Right renal pelvis (tissue), 4 donors: ENCODE measurements at regions not wholly inside any gene's neighbourhood (a gene's known extent, or its start where the extent isn't known, plus 50 kb on each side); places are given as distances from the start of the nearest gene placed in this dataset.
"Not testable (repeated sequence)": the region's sequence is repeated elsewhere in the genome, so short reads cannot be mapped to it uniquely, and the experiment has no call there.

Experiments used
- DNase-seq, 4 donors: peaks; one replicate each; pipeline ENCODE4 v3.0.0-alpha.2; 2013; ENCODE audit warnings: low read depth in 4 of 4, low spot score in 3 of 4, missing footprints in 1 of 4

DNA sequence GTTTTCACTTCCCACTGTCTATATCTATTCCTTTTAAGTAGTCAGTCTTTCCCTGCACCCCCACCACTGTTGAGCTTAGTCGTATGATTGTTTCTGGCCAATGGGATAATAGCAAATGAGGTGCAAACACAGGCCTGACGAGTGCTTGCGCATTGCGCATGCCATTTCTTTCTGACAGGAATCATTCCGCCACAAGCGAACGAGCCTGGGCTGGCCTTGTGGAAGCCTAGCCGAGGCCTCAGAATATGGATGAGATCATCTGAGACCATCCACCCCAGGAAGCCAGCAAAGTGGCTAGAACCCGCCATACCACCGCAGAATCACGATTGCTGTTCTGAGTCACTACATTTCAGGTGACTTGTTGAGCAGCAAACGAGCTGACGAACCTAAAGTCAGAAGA lies 52.2 kb upstream of the PRL start:
- no peak for DNase-seq

GRCh38 chr6:22349528-22349927 lies 52.7 kb upstream of the PRL start:
- no peak for DNase-seq

DNA sequence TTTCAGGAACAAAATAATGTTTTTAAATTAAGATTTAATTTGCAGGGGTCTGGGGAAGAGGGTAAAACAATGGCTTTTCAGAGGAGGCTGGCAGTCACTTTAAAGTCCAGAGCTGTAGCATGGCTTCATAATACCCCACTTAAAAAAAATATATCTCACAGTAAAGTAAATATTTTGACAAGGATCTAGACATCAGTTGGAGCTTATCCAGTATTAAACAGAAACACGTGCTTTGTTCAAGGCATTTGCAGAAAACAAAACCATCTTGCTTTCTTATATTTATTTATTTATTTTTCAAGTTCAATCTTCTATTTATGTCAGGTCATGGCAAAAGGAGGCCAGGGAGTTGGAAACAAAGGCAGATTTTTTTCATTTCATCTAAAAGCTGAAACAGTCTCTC lies 53.3 kb upstream of the PRL start:
- no peak for DNase-seq

- no peak for DNase-seq
Measured at GRCh38 chr6:22353101-22353500, 56.3 kb upstream of the PRL start.

GRCh38 chr6:22356362-22356940 lies 59.6 kb upstream of the PRL start:
- DNase-seq: no peak

DNA sequence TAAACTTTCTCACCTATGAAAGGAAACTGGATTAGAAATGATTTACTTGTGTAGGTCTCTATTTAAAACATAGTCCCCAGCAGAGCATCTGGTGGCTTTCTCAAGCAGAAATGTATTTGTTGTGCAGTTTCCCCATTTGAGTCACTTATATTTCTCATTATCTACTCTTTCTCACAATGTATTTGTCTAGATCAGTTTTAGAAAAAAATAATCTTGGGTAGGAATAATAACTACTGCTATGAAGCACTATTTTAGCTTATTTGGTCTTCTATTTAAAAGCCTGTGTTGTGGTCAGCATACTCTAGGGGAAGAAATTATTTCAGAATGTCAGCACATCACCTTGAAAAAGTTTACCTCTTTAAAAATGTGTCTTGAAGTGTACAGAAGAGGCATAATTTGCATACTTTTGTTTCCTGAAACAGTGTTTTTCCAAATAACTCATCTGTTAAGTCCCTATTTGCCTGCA lies 60.9 kb upstream of the PRL start:
- DNase-seq: no peak

DNA sequence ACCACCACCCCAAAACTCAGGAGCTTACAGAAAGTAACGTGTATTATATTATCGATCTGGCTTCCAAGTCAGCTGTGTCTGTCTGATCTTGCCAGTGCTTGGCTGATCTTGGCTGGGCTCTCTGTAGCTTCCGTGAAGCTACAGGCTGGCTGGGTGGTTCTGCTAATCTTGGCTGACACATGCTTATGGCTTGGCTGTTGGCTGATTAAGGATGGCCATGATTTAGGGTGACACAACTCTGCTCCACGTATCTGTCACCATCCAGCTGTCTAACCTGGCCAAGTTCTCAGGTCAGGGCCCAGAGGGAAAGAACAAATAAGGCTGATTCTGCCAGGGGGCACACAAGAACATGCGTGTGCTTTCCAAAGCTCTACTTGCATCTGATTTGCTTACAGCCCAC lies 64.7 kb upstream of the PRL start:
- no peak for DNase-seq

- no peak for DNase-seq
Measured at GRCh38 chr6:22362361-22362760, 65.5 kb upstream of the PRL start.

DNA sequence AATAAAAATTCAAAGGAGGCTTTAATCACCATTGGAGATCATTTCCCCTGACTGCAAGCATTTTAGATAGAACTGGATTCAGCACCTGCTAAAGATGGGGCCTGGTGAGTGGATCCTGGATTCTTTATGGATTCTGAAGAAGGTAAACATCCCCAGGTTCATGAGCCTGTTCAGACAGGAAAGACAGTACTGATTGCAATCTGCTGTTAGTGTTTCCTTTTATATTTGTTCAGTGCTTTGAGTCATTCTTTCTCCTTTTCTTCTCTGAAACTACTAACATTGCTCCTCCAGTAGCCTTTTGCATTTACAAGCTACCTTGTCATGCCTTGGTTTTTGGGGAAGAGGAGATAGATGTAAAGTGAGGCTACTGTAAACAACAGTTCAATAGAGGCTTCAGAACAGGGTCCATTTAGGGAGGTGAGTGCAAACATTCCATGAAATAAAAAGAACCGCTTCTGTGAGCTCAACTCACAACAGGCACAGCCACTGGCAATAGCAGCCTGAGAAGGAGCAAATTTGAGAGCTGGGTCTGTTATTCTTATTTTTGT lies 66.4 kb upstream of the PRL start:
- DNase-seq: no peak

DNA sequence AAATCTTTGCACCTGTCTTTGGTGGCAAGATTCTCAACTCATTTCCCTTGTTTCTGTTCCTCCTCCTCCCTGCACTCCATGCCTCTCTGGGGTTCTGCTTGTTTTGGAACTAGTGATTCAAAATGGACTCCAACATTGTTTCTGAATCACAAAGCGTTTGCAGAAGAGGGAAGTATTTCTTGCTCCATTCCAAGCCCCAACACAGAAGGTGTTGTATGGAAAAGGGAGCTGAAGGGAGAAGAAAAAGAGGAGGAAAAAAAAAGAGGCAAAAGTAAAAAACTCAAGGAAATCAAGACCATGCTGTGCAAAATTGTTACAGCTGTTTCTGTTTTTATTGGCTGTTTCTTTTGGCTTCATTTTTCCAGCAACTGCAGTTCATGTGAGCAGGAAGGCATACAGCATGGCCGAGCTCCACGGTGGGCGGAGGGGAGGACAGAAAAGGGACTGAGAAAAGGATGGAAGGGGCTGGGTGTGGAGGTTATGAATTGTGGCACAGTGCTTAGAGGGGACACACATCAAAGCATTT lies 66.9 kb upstream of the PRL start:
- DNase-seq: peak in 1 of 4 donors; percentile 39

GRCh38 chr6:22364306-22364705 lies 67.5 kb upstream of the PRL start:
- DNase-seq: no peak

- no peak for DNase-seq
Measured at GRCh38 chr6:22366214-22366613, 69.4 kb upstream of the PRL start.

DNA sequence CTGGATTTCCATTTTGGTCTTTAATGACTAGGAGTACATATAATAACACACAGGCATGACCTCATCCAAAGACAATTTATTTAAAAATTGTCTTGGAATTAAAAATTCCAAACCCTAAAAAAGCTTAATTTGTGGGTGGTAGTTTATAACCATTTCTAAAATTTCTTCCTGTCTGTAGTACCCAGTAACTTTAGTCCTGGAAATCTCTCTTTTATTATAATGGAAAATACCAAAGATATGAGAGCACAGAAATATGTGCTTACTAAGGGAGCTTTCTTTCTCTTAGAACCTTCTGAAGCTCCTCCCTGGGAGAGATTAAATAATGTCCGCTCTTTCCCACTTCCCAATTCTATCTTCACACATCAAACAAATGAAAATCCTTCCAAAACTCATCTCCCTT lies 70.5 kb upstream of the PRL start:
- DNase-seq: no peak

DNA sequence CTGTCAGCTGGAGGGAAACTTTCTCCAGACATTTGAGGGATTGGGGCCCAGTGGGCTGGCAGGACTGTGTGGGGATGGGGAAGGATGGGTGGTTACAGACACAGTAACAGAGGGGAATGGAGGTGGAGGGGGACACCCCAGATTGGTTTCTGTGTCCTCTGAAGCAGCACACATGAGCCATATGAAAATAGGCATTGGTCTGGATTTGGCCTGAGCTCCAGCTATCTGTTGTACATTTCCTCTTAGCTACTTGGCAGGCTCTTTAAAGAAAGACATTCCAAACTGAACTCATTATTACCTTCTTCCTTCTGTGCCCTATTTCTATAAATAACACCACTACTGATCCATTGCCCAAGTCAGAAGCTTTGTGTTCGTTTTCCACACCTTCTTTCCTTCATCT lies 72.0 kb upstream of the PRL start:
- DNase-seq: no peak

GRCh38 chr6:22372922-22373321 lies 76.1 kb upstream of the PRL start:
- no peak for DNase-seq

- not testable (repeated sequence) for DNase-seq
Measured at GRCh38 chr6:22374950-22375349, 78.1 kb upstream of the PRL start.

- not testable (repeated sequence) for DNase-seq
Measured at GRCh38 chr6:22376293-22376692, 79.5 kb upstream of the PRL start.

DNA sequence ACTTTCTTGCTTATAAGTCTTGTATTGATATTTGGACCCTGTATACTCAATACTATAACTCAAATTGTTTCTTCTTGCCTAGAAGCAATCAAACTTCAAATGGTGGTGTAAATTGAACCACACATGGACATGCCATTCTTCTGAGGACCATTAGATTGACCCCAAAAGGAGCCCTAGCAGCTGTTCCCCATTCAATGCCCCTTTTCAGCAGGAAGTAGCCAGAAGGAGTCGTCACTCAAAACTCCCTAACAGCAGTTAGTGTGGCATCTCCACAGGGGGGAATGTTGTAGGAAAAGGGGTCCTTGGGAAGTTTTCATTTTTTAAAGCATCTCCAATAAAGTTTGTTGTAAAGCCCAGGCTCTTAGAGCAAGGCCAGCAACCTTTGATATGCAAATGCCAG lies 81.7 kb upstream of the PRL start:
- not testable (repeated sequence) for DNase-seq

GRCh38 chr6:22380236-22380635 lies 83.4 kb upstream of the PRL start:
- DNase-seq: no peak

GRCh38 chr6:22381845-22382544 lies 85.2 kb upstream of the PRL start:
- DNase-seq: no peak

DNA sequence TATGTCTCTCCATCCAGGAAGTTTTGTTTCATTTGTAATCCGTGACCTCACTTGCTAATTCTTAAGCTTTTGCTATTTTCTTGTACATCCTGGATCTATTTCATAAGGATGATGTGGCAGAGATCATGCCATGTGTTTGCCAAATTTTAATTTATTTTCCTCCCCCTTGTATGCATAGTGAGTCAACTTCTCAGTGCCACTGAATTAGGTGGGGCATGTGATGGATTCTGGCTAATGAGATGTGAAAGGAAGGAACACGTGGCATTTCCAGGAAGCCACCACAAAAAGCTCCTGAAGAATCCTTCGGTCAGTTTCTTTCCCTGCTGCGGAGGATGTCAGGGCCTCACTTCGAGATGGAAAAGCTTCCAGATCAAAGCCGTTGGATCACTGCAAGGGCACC lies 86.2 kb upstream of the PRL start:
- no peak for DNase-seq

GRCh38 chr6:22392711-22393110 lies 95.9 kb upstream of the PRL start:
- no peak for DNase-seq
